HL-60 (cell line): ENCODE measurements at regions not wholly inside any gene's neighbourhood (a gene's known extent, or its start where the extent isn't known, plus 50 kb on each side); places are given as distances from the start of the nearest gene placed in this dataset.

Experiments
- CTCF ChIP-seq: IDR thresholded peaks from one replicate; pipeline ENCODE4 v1.5.1; 2011; ENCODE audit warnings: low read length, control low read depth, inconsistent platforms; ENCODE audit not compliant: insufficient read depth
- REST ChIP-seq: IDR thresholded peaks from 2 replicates; pipeline ENCODE4 v1.6.1; 2012; ENCODE audit warnings: low read depth; ENCODE audit not compliant: insufficient replicate concordance

- TF ChIP-seq CTCF (no peak), REST (no peak)
Measured at GRCh38 chr9:31364171-31364570, 1020.3 kb upstream of the ACO1 start.
